CD4-positive, alpha-beta memory T cell (primary cell): ENCODE measurements at regions not wholly inside any gene's neighbourhood (a gene's known extent, or its start where the extent isn't known, plus 50 kb on each side); places are given as distances from the start of the nearest gene placed in this dataset.

Experiments used
- CTCF ChIA-PET: fragments of 350-600 bp; sonication (Branson Sonifier 250); formaldehyde crosslinking; loops from one replicate; lab custom pipeline; 2021; ENCODE audit warnings: inconsistent platforms; ENCODE audit not compliant: partially characterized antibody; lab: Charles Lee
- POLR2A ChIA-PET: fragments of 350-600 bp; sonication (Branson Sonifier 250); formaldehyde crosslinking; loops from one replicate; lab custom pipeline; 2021; ENCODE audit not compliant: partially characterized antibody; lab: Charles Lee
- DNase-seq, 5 donors: peaks; one replicate each; pipeline versions ENCODE4 v3.0.0 to v3.0.0-alpha.2; 2020 to 2022; ENCODE audit warnings: mixed read lengths in 1 of 5
- H3K27ac ChIP-seq: one replicate; pipeline ENCODE4 v1.7.0; 2013; ENCODE audit warnings: low read depth, low read length
- H3K27me3 ChIP-seq: 2 replicates; pipeline ENCODE4 v1.7.0; 2013; ENCODE audit warnings: mild to moderate bottlenecking, low read length, moderate library complexity; ENCODE audit not compliant: insufficient read depth
- H3K36me3 ChIP-seq: 2 replicates; pipeline ENCODE4 v1.7.0; 2013; ENCODE audit warnings: mild to moderate bottlenecking, low read length, moderate library complexity; ENCODE audit not compliant: insufficient read depth
- H3K4me1 ChIP-seq: 2 replicates; pipeline ENCODE4 v1.7.0; 2013; ENCODE audit warnings: mild to moderate bottlenecking, low read length, moderate library complexity; ENCODE audit not compliant: insufficient read depth
- H3K4me3 ChIP-seq, 2 donors: one replicate each; pipeline ENCODE4 v1.7.0; 2013; ENCODE audit warnings: low read length in 2 of 2, mild to moderate bottlenecking in 1 of 2
- H3K9me3 ChIP-seq, 2 donors: one replicate each; pipeline ENCODE4 v1.7.0; 2013; ENCODE audit warnings: low read length in 2 of 2, control low read depth in 1 of 2; ENCODE audit not compliant: control insufficient read depth in 1 of 2
- H3K27ac Mint-ChIP-seq, 7 donors: one replicate each; pipeline ENCODE4 v1.8.0; 2020 to 2021; ENCODE audit warnings: mixed read lengths in 7 of 7, mild to moderate bottlenecking in 6 of 7, inconsistent platforms in 3 of 7, moderate library complexity in 3 of 7
- H3K27me3 Mint-ChIP-seq, 2 donors: one replicate each; pipeline ENCODE4 v1.8.0; 2020 to 2021; ENCODE audit warnings: mixed read lengths in 2 of 2
- H3K36me3 Mint-ChIP-seq, 2 donors: one replicate each; pipeline ENCODE4 v1.8.0; 2020 to 2021; ENCODE audit warnings: mixed read lengths in 2 of 2, inconsistent platforms in 1 of 2, mild to moderate bottlenecking in 1 of 2
- H3K4me1 Mint-ChIP-seq, 4 donors: one replicate each; pipeline ENCODE4 v1.8.0; 2020 to 2021; ENCODE audit warnings: mixed read lengths in 4 of 4, mild to moderate bottlenecking in 1 of 4
- H3K4me3 Mint-ChIP-seq, 8 donors: one replicate each; pipeline ENCODE4 v1.8.0; 2020 to 2021; ENCODE audit warnings: mixed read lengths in 8 of 8, mild to moderate bottlenecking in 7 of 8, moderate library complexity in 6 of 8, inconsistent platforms in 3 of 8
- H3K9me3 Mint-ChIP-seq, 8 donors: one replicate each; pipeline ENCODE4 v1.8.0; 2020 to 2021; ENCODE audit warnings: mixed read lengths in 8 of 8, mild to moderate bottlenecking in 5 of 8, inconsistent platforms in 3 of 8, moderate library complexity in 1 of 8
- intact Hi-C: fragments of 100-400 bp; cut with micrococcal nuclease; formaldehyde crosslinking; loops from one replicate; pipeline ENCODE4 v1.15.1; 2023

GRCh38 chr6:100288311-100288710 lies 176.4 kb downstream of the SIM1 start:
- H3K27ac Mint-ChIP-seq, result no peak overlapping the region
- Histone ChIP-seq H3K4me3 (no peak overlapping the region), H3K4me1 (no peaks in the 10 kb centered on the region), H3K36me3 (no peaks in the 10 kb centered on the region), H3K27me3 (no peaks in the 10 kb centered on the region), H3K9me3 (no peaks in the 10 kb centered on the region), H3K27ac (no peak overlapping the region)
- CTCF ChIA-PET, result no interaction called here
- intact Hi-C loops, result no loop called here
- H3K27me3 Mint-ChIP-seq, result no peaks in the 10 kb centered on the region
- no peaks in the 10 kb centered on the region for H3K36me3 Mint-ChIP-seq
- no peaks in the 10 kb centered on the region for H3K4me1 Mint-ChIP-seq
- H3K4me3 Mint-ChIP-seq, result no peak overlapping the region
- no peak for DNase-seq
- POLR2A ChIA-PET, result no interaction called here
- no peaks in the 10 kb centered on the region for H3K9me3 Mint-ChIP-seq

- H3K27me3 ChIP-seq, result no peaks in the 10 kb centered on the region
- ChIA-PET CTCF (no interaction called here), POLR2A (no interaction called here)
- no peaks in the 10 kb centered on the region for H3K36me3 Mint-ChIP-seq
- intact Hi-C loops, result no loop called here
- H3K36me3 ChIP-seq, result no peaks in the 10 kb centered on the region
- H3K9me3 Mint-ChIP-seq, result no peaks in the 10 kb centered on the region
- no peaks in the 10 kb centered on the region for H3K9me3 ChIP-seq
- DNase-seq, result no peak
- no peak overlapping the region for H3K4me3 Mint-ChIP-seq
- no peak overlapping the region for H3K4me3 ChIP-seq
- no peak overlapping the region for H3K27ac Mint-ChIP-seq
- peaks cover under 1 to 2% of the 10 kb centered on the region in 2 donors for H3K27me3 Mint-ChIP-seq
- H3K4me1 Mint-ChIP-seq, result peaks cover 0 to 5% (median 0%) of the 10 kb centered on the region in 4 donors
- H3K27ac ChIP-seq, result no peak overlapping the region
- H3K4me1 ChIP-seq, result no peaks in the 10 kb centered on the region
These were observed 181.4 kb downstream of the SIM1 start for GRCh38 chr6:100283285-100283684.

- H3K27ac ChIP-seq, result no peak overlapping the region
- no peak for DNase-seq
- no peaks in the 10 kb centered on the region for H3K4me1 ChIP-seq
- H3K4me3 ChIP-seq, result no peak overlapping the region
- no peak overlapping the region for H3K27ac Mint-ChIP-seq
- intact Hi-C loops, result no loop called here
- ChIA-PET POLR2A (no interaction called here), CTCF (no interaction called here)
- H3K9me3 Mint-ChIP-seq, result no peaks in the 10 kb centered on the region
- H3K4me3 Mint-ChIP-seq, result no peak overlapping the region
- H3K4me1 Mint-ChIP-seq, result peaks cover 0 to 5% (median 0%) of the 10 kb centered on the region in 4 donors
- no peaks in the 10 kb centered on the region for H3K9me3 ChIP-seq
- H3K36me3 Mint-ChIP-seq, result no peaks in the 10 kb centered on the region
- H3K36me3 ChIP-seq, result no peaks in the 10 kb centered on the region
- peaks cover 1 to 4% of the 10 kb centered on the region in 2 donors for H3K27me3 Mint-ChIP-seq
- no peaks in the 10 kb centered on the region for H3K27me3 ChIP-seq
These were observed 183.2 kb downstream of the SIM1 start for GRCh38 chr6:100281471-100281901.

GRCh38 chr6:100276311-100277057 lies 188.2 kb downstream of the SIM1 start:
- H3K36me3 ChIP-seq, result no peaks in the 10 kb centered on the region
- Mint-ChIP-seq H3K27me3 (peaks cover 1 to 4% of the 10 kb centered on the region in 2 donors), H3K36me3 (no peaks in the 10 kb centered on the region), H3K4me1 (peaks cover 0 to 5% (median 0%) of the 10 kb centered on the region in 4 donors), H3K4me3 (no peak overlapping the region), H3K9me3 (peaks cover 0 to 2% (median 0%) of the 10 kb centered on the region in 8 donors), H3K27ac (no peak overlapping the region)
- no peaks in the 10 kb centered on the region for H3K27me3 ChIP-seq
- ChIA-PET CTCF (no interaction called here), POLR2A (no interaction called here)
- H3K4me1 ChIP-seq, result no peaks in the 10 kb centered on the region
- intact Hi-C loops, result no loop called here
- DNase-seq, result no peak
- H3K9me3 ChIP-seq, result no peaks in the 10 kb centered on the region
- H3K4me3 ChIP-seq, result no peak overlapping the region
- no peak overlapping the region for H3K27ac ChIP-seq

DNA sequence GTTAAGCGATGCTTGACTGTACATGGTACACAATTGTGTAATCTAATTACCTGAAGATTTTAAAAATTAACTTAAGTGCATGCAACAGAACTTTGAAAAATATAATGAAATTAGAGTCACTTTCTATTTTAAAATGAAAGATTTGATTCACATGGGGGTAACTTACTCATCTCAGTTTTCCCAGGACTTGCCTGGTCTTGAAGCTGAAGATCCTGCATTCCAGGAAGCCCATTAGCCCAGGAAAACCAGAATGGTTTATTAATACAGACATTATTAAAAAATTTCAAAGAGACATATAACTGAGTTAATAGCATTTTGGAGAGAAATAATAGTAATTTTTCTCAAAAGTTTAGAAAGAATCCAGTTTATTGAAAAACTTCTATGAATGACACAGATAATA lies 190.6 kb downstream of the SIM1 start:
- no peak for DNase-seq
- CTCF ChIA-PET, result no interaction called here
- H3K9me3 Mint-ChIP-seq, result peaks cover 0 to 2% (median 0%) of the 10 kb centered on the region in 8 donors
- no peaks in the 10 kb centered on the region for H3K9me3 ChIP-seq
- H3K4me3 ChIP-seq, result no peak overlapping the region
- peaks cover 1% of the 10 kb centered on the region in 2 donors for H3K27me3 Mint-ChIP-seq
- H3K4me3 Mint-ChIP-seq, result no peak overlapping the region
- POLR2A ChIA-PET, result no interaction called here
- no peaks in the 10 kb centered on the region for H3K27me3 ChIP-seq
- H3K27ac ChIP-seq, result no peak overlapping the region
- H3K4me1 Mint-ChIP-seq, result no peaks in the 10 kb centered on the region
- H3K4me1 ChIP-seq, result no peaks in the 10 kb centered on the region
- H3K36me3 ChIP-seq, result no peaks in the 10 kb centered on the region
- no peak overlapping the region for H3K27ac Mint-ChIP-seq
- H3K36me3 Mint-ChIP-seq, result no peaks in the 10 kb centered on the region
- intact Hi-C loops, result no loop called here

DNA sequence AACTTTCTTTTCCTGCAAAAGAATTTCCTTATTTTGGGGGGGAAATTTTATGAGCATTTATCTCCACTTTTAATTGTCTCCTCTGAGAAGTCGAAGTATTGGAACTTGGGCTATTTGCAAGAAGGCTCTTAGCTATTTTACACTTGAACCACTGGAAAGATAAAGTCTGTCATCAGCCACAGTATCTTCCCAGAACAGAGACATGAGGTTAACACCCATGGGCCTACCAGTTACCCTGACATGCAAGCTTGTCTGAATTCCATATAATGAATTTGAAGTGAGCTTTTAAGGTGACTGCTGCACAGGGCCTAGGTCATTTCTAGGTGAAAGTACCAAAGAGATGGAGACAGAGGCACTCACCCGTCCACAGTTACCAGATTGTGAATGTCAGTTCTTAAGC lies 193.1 kb downstream of the SIM1 start:
- Mint-ChIP-seq H3K9me3 (peaks cover 0 to 4% (median 0%) of the 10 kb centered on the region in 8 donors), H3K4me3 (no peak overlapping the region), H3K27ac (no peak overlapping the region), H3K36me3 (no peaks in the 10 kb centered on the region), H3K4me1 (no peaks in the 10 kb centered on the region), H3K27me3 (no peaks in the 10 kb centered on the region)
- Histone ChIP-seq H3K4me3 (no peak overlapping the region), H3K9me3 (no peaks in the 10 kb centered on the region), H3K36me3 (no peaks in the 10 kb centered on the region), H3K27me3 (no peaks in the 10 kb centered on the region), H3K4me1 (no peaks in the 10 kb centered on the region), H3K27ac (no peak overlapping the region)
- ChIA-PET POLR2A (no interaction called here), CTCF (no interaction called here)
- DNase-seq, result no peak
- intact Hi-C loops, result no loop called here

DNA sequence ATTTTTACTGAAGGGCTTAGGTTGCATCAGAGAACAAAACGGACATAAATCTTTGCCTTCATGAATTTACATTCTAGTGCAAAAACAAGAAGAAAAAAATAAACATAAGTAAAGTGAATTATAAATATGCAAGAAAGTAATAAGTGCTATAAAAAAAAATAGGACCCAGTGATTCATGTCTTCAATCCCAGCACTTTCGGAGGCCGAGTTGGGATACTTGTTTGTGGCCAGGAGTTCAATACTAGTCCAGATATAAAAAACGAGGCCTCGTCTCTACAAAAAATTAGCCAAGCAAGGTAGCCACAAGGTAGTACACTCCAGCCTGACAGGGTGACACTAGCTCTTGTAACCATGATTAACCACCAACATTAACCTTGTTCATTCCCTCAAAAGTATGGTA lies 193.5 kb downstream of the SIM1 start:
- no peaks in the 10 kb centered on the region for H3K27me3 Mint-ChIP-seq
- intact Hi-C loops, result no loop called here
- no peak overlapping the region for H3K4me3 Mint-ChIP-seq
- no peaks in the 10 kb centered on the region for H3K4me1 Mint-ChIP-seq
- Histone ChIP-seq H3K36me3 (no peaks in the 10 kb centered on the region), H3K27ac (no peak overlapping the region), H3K4me3 (no peak overlapping the region), H3K9me3 (no peaks in the 10 kb centered on the region), H3K27me3 (no peaks in the 10 kb centered on the region), H3K4me1 (no peaks in the 10 kb centered on the region)
- no peaks in the 10 kb centered on the region for H3K36me3 Mint-ChIP-seq
- H3K27ac Mint-ChIP-seq, result no peak overlapping the region
- H3K9me3 Mint-ChIP-seq, result peaks cover 0 to 4% (median 0%) of the 10 kb centered on the region in 8 donors
- POLR2A ChIA-PET, result no interaction called here
- no peak for DNase-seq
- CTCF ChIA-PET, result no interaction called here
